ENCODE measurements at regions not wholly inside any gene's neighbourhood (a gene's known extent, or its start where the extent isn't known, plus 50 kb on each side); places are given as distances from the start of the nearest gene placed in this dataset.

GRCh38 chr13:53683608-53684007 lies 655.0 kb downstream of the OLFM4 start:
- DNase-seq (ENCODE audit: low read depth, low spot score): no peak

GRCh38 chr13:53691417-53691816 lies 662.8 kb downstream of the OLFM4 start:
- no peak for DNase-seq (ENCODE audit: low read depth, low spot score)

GRCh38 chr13:53694814-53695532 lies 666.4 kb downstream of the OLFM4 start:
- peak; percentile 32 for DNase-seq (ENCODE audit: low read depth, low spot score)

GRCh38 chr13:53703371-53704080 lies 674.9 kb downstream of the OLFM4 start:
- DNase-seq (ENCODE audit: low read depth, low spot score): no peak

- no peak for DNase-seq (ENCODE audit: low read depth, low spot score)
Measured at GRCh38 chr13:53719281-53719680, 690.7 kb downstream of the OLFM4 start.

- DNase-seq (ENCODE audit: low read depth, low spot score): no peak
Measured at GRCh38 chr13:53732664-53733063, 704.1 kb downstream of the OLFM4 start.

GRCh38 chr13:53743906-53744305 lies 715.3 kb downstream of the OLFM4 start:
- peak; percentile 2 for DNase-seq (ENCODE audit: low read depth, low spot score)

- DNase-seq (ENCODE audit: low read depth, low spot score): no peak
Measured at GRCh38 chr13:53747825-53748224, 719.2 kb downstream of the OLFM4 start.

- no peak for DNase-seq (ENCODE audit: low read depth, low spot score)
Measured at GRCh38 chr13:53749306-53749705, 720.7 kb downstream of the OLFM4 start.

- no peak for DNase-seq (ENCODE audit: low read depth, low spot score)
Measured at GRCh38 chr13:53759016-53759415, 730.4 kb downstream of the OLFM4 start.

- DNase-seq (ENCODE audit: low read depth, low spot score): no peak
Measured at GRCh38 chr13:53775807-53776206, 747.2 kb downstream of the OLFM4 start.

GRCh38 chr13:53778937-53779336 lies 750.3 kb downstream of the OLFM4 start:
- DNase-seq (ENCODE audit: low read depth, low spot score): no peak

- peak; percentile 18 for DNase-seq (ENCODE audit: low read depth, low spot score)
Measured at GRCh38 chr13:53781941-53782340, 753.3 kb downstream of the OLFM4 start.

GRCh38 chr13:53782488-53782961 lies 753.9 kb downstream of the OLFM4 start:
- DNase-seq (ENCODE audit: low read depth, low spot score): peak; percentile 59

GRCh38 chr13:53783471-53783870 lies 754.9 kb downstream of the OLFM4 start:
- no peak for DNase-seq (ENCODE audit: low read depth, low spot score)

GRCh38 chr13:53788286-53788685 lies 759.7 kb downstream of the OLFM4 start:
- DNase-seq (ENCODE audit: low read depth, low spot score): no peak

- DNase-seq (ENCODE audit: low read depth, low spot score): no peak
Measured at GRCh38 chr13:53800011-53800410, 771.4 kb downstream of the OLFM4 start.

GRCh38 chr13:53807251-53807834 lies 778.7 kb downstream of the OLFM4 start:
- no peak for DNase-seq (ENCODE audit: low read depth, low spot score)

- DNase-seq (ENCODE audit: low read depth, low spot score): no peak
Measured at GRCh38 chr13:53821632-53822031, 793.0 kb downstream of the OLFM4 start.

GRCh38 chr13:53822136-53822535 lies 793.5 kb downstream of the OLFM4 start:
- no peak for DNase-seq (ENCODE audit: low read depth, low spot score)

- no peak for DNase-seq (ENCODE audit: low read depth, low spot score)
Measured at GRCh38 chr13:53839461-53839860, 810.8 kb downstream of the OLFM4 start.

- DNase-seq (ENCODE audit: low read depth, low spot score): no peak
Measured at GRCh38 chr13:53844473-53845146, 816.0 kb downstream of the OLFM4 start.

Measured in ELF-1 (cell line).